ENCODE measurements at regions not wholly inside any gene's neighbourhood (a gene's known extent, or its start where the extent isn't known, plus 50 kb on each side); places are given as distances from the start of the nearest gene placed in this dataset.

GRCh38 chr2:175737722-175738361, 264.2 kb downstream of the LNPK start (continued):
- no peak for TF ChIP-seq CHD7 (IDR thresholded peaks at IDR 0.05; ENCODE audit: insufficient replicate concordance, low read length)
- TF ChIP-seq POU5F1 (IDR thresholded peaks at IDR 0.05; ENCODE audit: low read depth, low read length), result no peak
- TF ChIP-seq MAX (IDR thresholded peaks at IDR 0.05), result no peak
- no peak for TF ChIP-seq JUND (IDR thresholded peaks at IDR 0.05; ENCODE audit: low read length)
- TF ChIP-seq NRF1 (IDR thresholded peaks at IDR 0.05; ENCODE audit: low read depth, low read length), result no peak
- no peak for TF ChIP-seq CEBPB (IDR thresholded peaks at IDR 0.05; ENCODE audit: low read depth, low read length)
- TF ChIP-seq NANOG (IDR thresholded peaks at IDR 0.05; ENCODE audit: insufficient read depth, low read depth, low read length, poor library complexity, severe bottlenecking), result no peak

Measured in H1 (cell line).